K562 (cell line): ENCODE measurements at regions not wholly inside any gene's neighbourhood (a gene's known extent, or its start where the extent isn't known, plus 50 kb on each side); places are given as distances from the start of the nearest gene placed in this dataset.

Experiments used
- ATAC-seq: fragments of 200-7000 bp; cut with Tn5 transposase; 3 replicates; pipeline ENCODE4 v1.9.1; 2020; ENCODE audit warnings: moderate library complexity
- BruUV-seq: library from RNA; stranded (reverse); fragments of 400-500 nt; replicated peaks from 2 replicates; lab custom pipeline; 2021; lab: Mats Ljungman, UMichigan
- CTCF ChIA-PET: fragments of 300-600 bp; formaldehyde crosslinking; extraction: SDS; loops from one replicate; lab custom pipeline; 2021; ENCODE audit warnings: low intra/inter-chr PET ratio; lab: Yijun Ruan, JAX
- POLR2A ChIA-PET: fragments of 300-600, 350-650 bp; sonication (Branson Sonifier 250); formaldehyde crosslinking; extraction: SDS; loops from one replicate; lab custom pipeline; 2021; ENCODE audit warnings: antibody characterized with exemption, inconsistent platforms; lab: Yijun Ruan, JAX
- DNase-seq, 4 experiments: peaks; one replicate each; pipeline versions ENCODE4 v3.0.0 to v3.0.0-alpha.2; 2011 to 2018; ENCODE audit warnings: low spot score in 3 of 4, mixed read lengths in 3 of 4; ENCODE audit errors: extremely low read depth in 1 of 4
- FAIRE-seq: peaks from 2 replicates; lab custom pipeline; 2011; peaks lifted over from hg19 to GRCh38; lab: Jason Lieb, UNC
- H2AFZ ChIP-seq: 2 replicates; pipeline ENCODE4 v1.6.0; 2011; ENCODE audit warnings: low read depth, low read length, control low read depth, inconsistent platforms
- H3K27ac ChIP-seq: fragments of 200-600 bp; 3 replicates; pipeline ENCODE4 v1.8.0; 2011; ENCODE audit warnings: low read depth, mild to moderate bottlenecking, control low read depth, inconsistent platforms, low read length, moderate library complexity, mixed read lengths; ENCODE audit errors: extremely low read depth
- H3K27me3 ChIP-seq, 2 experiments: fragments of 300-600 bp in 1 of 2; 2 replicates in 1 of 2; 3 replicates in 1 of 2; pipeline versions ENCODE4 v1.6.0 to v1.8.0; 2011; ENCODE audit warnings: inconsistent platforms in 2 of 2, low read length in 2 of 2, mild to moderate bottlenecking in 1 of 2, mixed read lengths in 1 of 2, moderate library complexity in 1 of 2; ENCODE audit not compliant: control insufficient read depth in 2 of 2, insufficient read depth in 2 of 2
- H3K36me3 ChIP-seq: fragments of 300-600 bp; 3 replicates; pipeline ENCODE4 v1.8.0; 2011; ENCODE audit warnings: mild to moderate bottlenecking, low read length, inconsistent platforms; ENCODE audit not compliant: control insufficient read depth, insufficient read depth
- H3K4me1 ChIP-seq, 2 experiments: fragments of 200-600 bp in 1 of 2; replicated peaks in 1 of 2; 2 replicates in 1 of 2; 3 replicates in 1 of 2; pipeline versions ENCODE4 v1.5.1 to v1.8.0; 2011; ENCODE audit warnings: inconsistent platforms in 2 of 2, low read length in 2 of 2, mild to moderate bottlenecking in 1 of 2, mixed read lengths in 1 of 2, moderate library complexity in 1 of 2; ENCODE audit not compliant: control insufficient read depth in 2 of 2, insufficient read depth in 2 of 2
- H3K4me2 ChIP-seq: 2 replicates; pipeline ENCODE4 v1.6.1; 2011; ENCODE audit warnings: low read length, control low read depth, inconsistent platforms, mixed read lengths; ENCODE audit not compliant: insufficient read depth
- H3K4me3 ChIP-seq: fragments of 200-600 bp; sonication (generic), shearing (Covaris generic); 2 replicates; pipeline ENCODE4 v1.5.1; 2016; ENCODE audit warnings: control low read depth, inconsistent platforms
- H3K79me2 ChIP-seq: fragments of 200-600 bp; 3 replicates; pipeline ENCODE4 v1.8.0; 2011; ENCODE audit warnings: low read length, inconsistent platforms; ENCODE audit not compliant: control insufficient read depth, insufficient read depth
- H3K9ac ChIP-seq, 2 experiments: 2 replicates each; pipeline versions ENCODE4 v1.6.0 to v1.6.1; 2011; ENCODE audit warnings: low read depth in 2 of 2, low read length in 2 of 2, control low read depth in 1 of 2, inconsistent platforms in 1 of 2, mild to moderate bottlenecking in 1 of 2, mixed read lengths in 1 of 2; ENCODE audit not compliant: insufficient read depth in 1 of 2
- H3K9me1 ChIP-seq: one replicate; pipeline ENCODE4 v1.6.0; 2011; ENCODE audit warnings: inconsistent platforms, mild to moderate bottlenecking, low read length, moderate library complexity; ENCODE audit not compliant: control insufficient read depth, insufficient read depth
- H3K9me3 ChIP-seq: replicated peaks from 2 replicates; pipeline ENCODE4 v1.5.1; 2011; ENCODE audit warnings: low read depth, low read length, inconsistent platforms; ENCODE audit not compliant: control insufficient read depth, insufficient read depth
- H4K20me1 ChIP-seq: replicated peaks from 2 replicates; pipeline ENCODE4 v1.6.1; 2011; ENCODE audit warnings: low read length, inconsistent platforms, mixed read lengths; ENCODE audit not compliant: control insufficient read depth, insufficient read depth
- CREM ChIP-seq: IDR thresholded peaks from 2 replicates; pipeline ENCODE4 v1.6.1; 2014; ENCODE audit warnings: antibody characterized with exemption, low read depth
- GMEB1 ChIP-seq: fragments of 250-450 bp; sonication (Bioruptor Pico); IDR thresholded peaks from 2 replicates; pipeline ENCODE4 v1.4.0; 2020; ENCODE audit warnings: mild to moderate bottlenecking
- HCFC1 ChIP-seq: IDR thresholded peaks from 2 replicates; pipeline ENCODE4 v1.6.1; 2012; ENCODE audit warnings: low read depth, low read length, improper control_type of control experiment
- HMG20B ChIP-seq: fragments of 250-450 bp; sonication (Bioruptor Pico); IDR thresholded peaks from 2 replicates; pipeline ENCODE4 v1.5.0; 2021; ENCODE audit warnings: mild to moderate bottlenecking
- NFRKB ChIP-seq: fragments of 450-650 bp; IDR thresholded peaks from 2 replicates; pipeline ENCODE4 v1.6.1; 2016; ENCODE audit warnings: low read depth
- PHF21A ChIP-seq: fragments of 450-650 bp; IDR thresholded peaks from 2 replicates; pipeline ENCODE4 v1.6.1; 2017; ENCODE audit warnings: low read depth, borderline replicate concordance
- POLR2AphosphoS5 ChIP-seq: IDR thresholded peaks from 2 replicates; pipeline ENCODE4 v1.6.1; 2011; ENCODE audit warnings: mild to moderate bottlenecking, low read depth, low read length, moderate library complexity; ENCODE audit not compliant: control insufficient read depth, insufficient read depth
- PRPF4 ChIP-seq: fragments of 200-400 bp; formaldehyde crosslinking; IDR thresholded peaks from one replicate; pipeline ENCODE4 v1.6.1; 2017; ENCODE audit warnings: low read length, low read depth, mild to moderate bottlenecking; ENCODE audit not compliant: insufficient read depth, poor library complexity, severe bottlenecking
- SRSF7 ChIP-seq: fragments of 200-400 bp; formaldehyde crosslinking; optimal IDR thresholded peaks from 2 replicates; pipeline ENCODE3; 2017; ENCODE audit warnings: mild to moderate bottlenecking, low read depth, low read length
- SRSF9 ChIP-seq: fragments of 200-400 bp; formaldehyde crosslinking; IDR thresholded peaks from 2 replicates; pipeline ENCODE4 v1.6.1; 2017; ENCODE audit warnings: low read depth, low read length, borderline replicate concordance
- TAL1 ChIP-seq: fragments of 450-650 bp; IDR thresholded peaks from 2 replicates; pipeline ENCODE4 v1.6.1; 2016; ENCODE audit warnings: mild to moderate bottlenecking
- TARDBP ChIP-seq: fragments of 450-650 bp; IDR thresholded peaks from 2 replicates; pipeline ENCODE4 v1.6.1; 2016
- TRIM25 ChIP-seq: fragments of 450-650 bp; IDR thresholded peaks from 2 replicates; pipeline ENCODE4 v1.7.0; 2016; ENCODE audit warnings: borderline replicate concordance
- ZNF3 ChIP-seq: fragments of 250-450 bp; sonication (Bioruptor Pico); IDR thresholded peaks from 2 replicates; pipeline ENCODE4 v1.5.0; 2021; ENCODE audit warnings: mild to moderate bottlenecking, moderate library complexity
- WGBS: fragments of 100-300 bp; shearing (Covaris generic); methylation state at CpG from one replicate; pipeline ENCODE4 v1.1.6; 2016; ENCODE audit warnings: low coverage, mixed read lengths; ENCODE audit not compliant: insufficient coverage; ENCODE audit errors: missing lambda C conversion rate; 5-methylcytosine and 5-hydroxymethylcytosine counted together
- in situ Hi-C: fragments of 300-500 bp; cut with MboI; formaldehyde crosslinking; loops from 4 replicates; pipeline ENCODE4 v1.15.0; 2018; ENCODE audit warnings: inconsistent platforms, mixed read lengths
- intact Hi-C: fragments of 100-400 bp; cut with micrococcal nuclease; formaldehyde crosslinking; loops from 2 replicates; pipeline ENCODE4 v1.14.2; 2022

GRCh38 chr14:83969998-83970397 lies 1559.9 kb upstream of the FLRT2 start:
- no peaks in the 10 kb centered on the region for H3K9me3 ChIP-seq
- H3K36me3 ChIP-seq: no peaks in the 10 kb centered on the region
- BruUV-seq: no TSS peak
- no peak overlapping the region for H3K4me2 ChIP-seq
- DNase-seq (no peak), ATAC-seq (no peak), FAIRE-seq (no peak)
- ChIA-PET POLR2A (no interaction called here), CTCF (no interaction called here)
- no peaks in the 10 kb centered on the region for H3K79me2 ChIP-seq
- H4K20me1 ChIP-seq: no peaks in the 10 kb centered on the region
- in situ Hi-C loops: no loop called here
- H3K4me3 ChIP-seq: no peak overlapping the region
- 4% methylated on average over 4 of the region's 5 CpGs for WGBS
- H2AFZ ChIP-seq: no peak overlapping the region
- no peak for TF ChIP-seq SRSF7
- intact Hi-C loops: no loop called here
- H3K9me1 ChIP-seq: no peaks in the 10 kb centered on the region
- H3K27me3 ChIP-seq: no peaks in the 10 kb centered on the region
- H3K9ac ChIP-seq: no peak overlapping the region
- no peaks in the 10 kb centered on the region for H3K4me1 ChIP-seq
- no peak overlapping the region for H3K27ac ChIP-seq

GRCh38 chr14:83972631-83973030 lies 1557.3 kb upstream of the FLRT2 start:
- CTCF ChIA-PET: no interaction called here
- ATAC-seq: no peak
- Histone ChIP-seq H3K36me3 (no peaks in the 10 kb centered on the region), H3K27ac (no peak overlapping the region), H3K79me2 (no peaks in the 10 kb centered on the region), H3K27me3 (no peaks in the 10 kb centered on the region), H2AFZ (no peak overlapping the region), H3K9ac (no peak overlapping the region), H3K9me3 (no peaks in the 10 kb centered on the region), H4K20me1 (no peaks in the 10 kb centered on the region), H3K4me3 (no peak overlapping the region), H3K4me2 (no peak overlapping the region), H3K4me1 (no peaks in the 10 kb centered on the region), H3K9me1 (no peaks in the 10 kb centered on the region)
- POLR2A ChIA-PET: no interaction called here
- DNase-seq: no peak
- WGBS: 0% methylated on average over 2 of the region's 3 CpGs
- TF ChIP-seq TRIM25: no peak
- no peak for TF ChIP-seq ZNF3 (CRISPR knock-in tag)
- no peak for TF ChIP-seq GMEB1 (CRISPR knock-in tag)
- no peak for TF ChIP-seq PHF21A
- TF ChIP-seq NFRKB: no peak
- no peak for TF ChIP-seq HCFC1
- no peak for TF ChIP-seq TAL1
- TF ChIP-seq PRPF4: no peak
- TF ChIP-seq HMG20B (CRISPR knock-in tag): no peak
- TF ChIP-seq POLR2AphosphoS5: no peak
- no peak for TF ChIP-seq SRSF9
- TF ChIP-seq CREM: no peak
- TF ChIP-seq TARDBP: no peak
- no peak for FAIRE-seq
- no TSS peak for BruUV-seq
- intact Hi-C loops (no loop called here), in situ Hi-C loops (no loop called here)
